GM18907 (cell line): ENCODE measurements at regions not wholly inside any gene's neighbourhood (a gene's known extent, or its start where the extent isn't known, plus 50 kb on each side); places are given as distances from the start of the nearest gene placed in this dataset.
"Not testable (repeated sequence)": the region's sequence is repeated elsewhere in the genome, so short reads cannot be mapped to it uniquely, and the experiment has no call there.

Experiments used
- ATAC-seq: cut with Tn5 transposase; IDR thresholded peaks from one replicate; pipeline ENCODE4 v1.9.1; 2021; ENCODE audit warnings: mild to moderate bottlenecking, moderate library complexity; ENCODE audit not compliant: unreplicated experiment

DNA sequence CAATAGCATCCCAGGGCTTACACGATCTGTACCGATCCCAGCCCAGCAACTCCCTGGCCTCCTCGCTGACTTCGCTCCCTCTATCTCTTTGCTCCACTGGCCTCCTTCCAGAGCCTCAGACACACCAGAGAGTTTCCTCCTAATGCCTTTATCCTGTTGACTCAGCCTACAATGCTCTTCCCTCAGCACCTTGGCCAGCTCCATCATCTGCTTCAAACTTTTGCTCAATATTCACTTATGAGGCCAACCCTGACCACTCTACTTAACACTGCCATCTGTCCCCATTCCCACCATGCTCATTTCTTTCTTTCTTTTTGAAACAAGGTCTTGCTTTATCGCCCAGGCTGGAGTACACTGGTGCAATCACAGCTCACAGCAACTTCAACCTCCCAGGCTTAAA is 180.9 kb downstream of the CEP170 start:
- ATAC-seq = not testable (repeated sequence)

DNA sequence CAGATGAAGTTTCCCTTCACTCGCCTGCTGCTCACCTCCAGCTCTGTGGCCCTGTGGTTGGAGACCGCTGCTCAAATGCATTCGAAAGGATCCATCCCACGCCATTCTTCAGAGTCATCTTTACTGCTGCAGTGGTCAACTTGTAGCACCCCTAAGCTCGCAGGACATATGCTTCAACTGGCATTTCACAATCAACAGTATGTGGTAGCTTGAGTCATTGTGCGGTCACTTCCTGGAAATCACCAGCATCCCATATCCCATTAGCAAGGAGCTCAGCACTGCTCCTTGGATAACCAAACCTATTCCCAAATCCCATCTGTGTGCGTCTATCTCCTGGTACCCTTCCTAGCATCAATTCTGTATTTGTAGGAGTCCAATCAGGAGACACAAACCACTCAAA is 188.0 kb downstream of the CEP170 start:
- not testable (repeated sequence) for ATAC-seq

DNA sequence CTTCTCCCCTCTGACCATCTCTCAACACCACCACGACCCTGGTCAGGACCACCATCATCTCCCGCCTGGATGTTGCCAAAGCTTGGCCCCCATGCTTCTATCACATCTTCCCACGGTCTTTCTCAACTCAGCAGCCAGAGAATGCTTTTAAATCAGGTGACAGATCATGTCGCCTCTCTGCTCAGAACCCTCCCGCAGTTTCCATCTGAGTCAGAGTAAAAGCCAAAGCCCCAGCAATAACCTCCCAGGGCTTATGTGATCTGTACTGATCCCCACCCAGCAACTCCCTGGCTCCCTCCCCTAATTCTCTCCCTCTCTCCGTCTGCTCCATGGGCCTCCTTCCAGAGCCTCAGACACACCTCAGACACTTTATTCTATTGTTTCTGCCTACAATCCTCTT is 193.1 kb downstream of the CEP170 start:
- not testable (repeated sequence) for ATAC-seq

DNA sequence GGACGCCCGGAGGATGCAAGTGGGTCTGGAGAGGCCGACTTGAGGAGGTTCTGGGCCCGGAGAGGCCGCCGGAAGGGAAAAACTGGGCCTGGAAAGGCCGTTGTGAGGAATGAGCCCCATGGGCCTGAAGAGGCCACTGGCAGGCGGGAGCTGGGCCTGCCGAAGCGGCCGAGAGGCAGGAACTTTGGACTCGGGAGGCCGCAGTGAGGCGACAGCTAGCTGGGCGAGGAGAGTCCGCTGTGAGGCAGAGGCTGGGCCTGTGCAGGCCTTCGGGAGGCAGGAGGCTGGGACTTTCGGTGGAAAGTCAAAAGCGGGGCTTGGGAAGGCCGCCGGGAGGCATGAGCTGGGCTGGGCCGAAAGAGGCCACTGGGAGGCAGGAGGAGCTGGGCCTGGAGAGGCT is 199.6 kb downstream of the CEP170 start:
- ATAC-seq = not testable (repeated sequence)

DNA sequence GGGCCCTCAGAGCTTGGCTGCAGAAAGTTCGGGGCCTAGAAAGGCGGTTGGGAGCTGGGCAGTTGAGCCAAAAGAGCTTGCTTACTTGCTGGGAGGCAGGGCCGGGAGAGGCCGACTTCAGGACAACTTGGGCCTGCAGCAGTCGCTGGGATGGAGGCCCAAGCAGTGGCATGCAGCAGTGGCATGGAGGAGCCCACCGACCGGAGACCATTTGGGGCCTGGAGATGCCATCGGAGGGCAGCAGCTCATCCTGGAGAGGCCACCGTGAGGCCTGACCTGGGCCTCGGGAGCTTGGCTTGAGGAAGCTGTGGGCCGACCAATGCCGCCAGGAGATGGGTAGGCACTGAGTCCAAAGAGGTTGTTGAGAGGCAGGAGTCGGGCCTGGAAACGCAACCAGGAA is 200.0 kb downstream of the CEP170 start:
- not testable (repeated sequence) for ATAC-seq

DNA sequence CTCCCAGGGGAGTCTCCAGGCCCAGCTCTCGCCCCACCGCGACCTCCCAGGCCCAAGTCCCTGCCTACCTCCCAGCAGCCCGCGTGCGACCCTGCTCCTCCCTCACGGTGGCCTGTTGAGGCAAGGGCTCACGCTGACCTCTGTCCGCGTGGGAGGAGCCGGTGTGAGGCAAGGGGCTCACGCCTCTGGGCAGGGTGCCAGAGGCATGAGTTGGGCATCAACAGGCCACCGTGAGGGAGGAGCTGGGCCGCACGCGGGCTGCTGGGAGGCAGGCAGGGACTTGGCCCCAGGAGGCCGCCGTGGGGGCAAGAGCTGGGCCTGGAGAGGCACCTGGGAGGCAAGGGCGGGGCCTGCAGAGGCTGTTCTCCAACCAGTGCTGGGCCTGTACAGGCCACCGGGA is 200.4 kb downstream of the CEP170 start:
- not testable (repeated sequence) for ATAC-seq

DNA sequence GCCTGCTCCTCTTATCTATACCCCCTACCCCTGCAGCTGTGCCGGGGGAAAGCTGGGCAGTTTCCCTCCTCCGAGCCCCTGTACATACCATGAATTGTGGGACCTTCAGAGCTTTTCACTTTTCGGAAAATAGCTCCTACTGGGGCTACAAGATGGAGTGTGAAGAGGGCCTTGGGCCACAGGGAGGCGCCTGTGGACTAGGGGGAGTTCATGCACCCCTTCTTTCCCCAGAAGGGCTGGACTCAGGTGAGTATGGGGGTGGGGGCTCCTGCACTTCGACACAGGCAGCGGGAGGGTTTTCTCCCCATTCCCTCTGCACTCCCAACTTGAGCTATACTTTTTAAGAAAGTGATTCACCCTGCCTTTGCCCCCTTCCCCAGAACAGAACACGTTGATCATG is 202.0 kb downstream of the CEP170 start:
- not testable (repeated sequence) for ATAC-seq

DNA sequence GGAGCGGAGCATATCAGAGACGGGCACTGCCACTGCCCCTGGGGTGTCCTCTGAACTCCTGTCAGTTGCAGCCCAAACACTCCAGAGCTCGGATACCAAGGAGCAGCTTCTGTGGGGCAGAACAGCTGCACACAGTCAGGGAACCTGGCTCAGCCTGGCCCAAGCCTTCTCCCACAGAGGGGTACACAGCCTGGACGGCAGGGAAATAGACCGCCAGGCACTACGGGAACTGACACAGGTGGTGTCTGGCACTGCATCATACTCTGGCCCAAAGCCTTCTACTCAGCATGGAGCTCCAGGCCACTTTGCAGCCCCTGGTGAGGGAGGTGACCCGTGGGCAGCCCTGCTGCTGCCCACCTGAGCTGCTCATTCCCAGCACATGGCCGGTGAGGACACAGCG is 204.5 kb downstream of the CEP170 start:
- ATAC-seq = not testable (repeated sequence)

DNA sequence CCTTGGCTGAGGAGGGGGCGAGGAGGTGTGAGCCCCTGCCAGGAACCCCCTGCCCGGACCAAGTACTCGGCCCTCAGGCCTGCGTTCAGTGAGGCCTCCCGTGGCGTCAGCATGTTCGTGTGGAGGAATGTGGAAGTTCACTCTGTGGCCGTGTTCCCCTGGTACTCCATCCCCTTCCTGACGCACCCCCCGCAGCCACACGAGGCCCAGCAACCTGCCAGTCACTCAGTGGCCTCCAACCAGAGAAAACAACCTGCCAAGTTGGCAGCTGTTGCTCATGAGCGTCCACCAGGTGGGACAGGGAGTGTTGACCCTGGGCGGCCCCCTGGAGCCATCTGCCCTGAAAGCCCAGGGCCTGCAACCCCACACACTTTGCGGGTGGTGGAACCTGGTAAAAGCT is 205.4 kb downstream of the CEP170 start:
- ATAC-seq = not testable (repeated sequence)

DNA sequence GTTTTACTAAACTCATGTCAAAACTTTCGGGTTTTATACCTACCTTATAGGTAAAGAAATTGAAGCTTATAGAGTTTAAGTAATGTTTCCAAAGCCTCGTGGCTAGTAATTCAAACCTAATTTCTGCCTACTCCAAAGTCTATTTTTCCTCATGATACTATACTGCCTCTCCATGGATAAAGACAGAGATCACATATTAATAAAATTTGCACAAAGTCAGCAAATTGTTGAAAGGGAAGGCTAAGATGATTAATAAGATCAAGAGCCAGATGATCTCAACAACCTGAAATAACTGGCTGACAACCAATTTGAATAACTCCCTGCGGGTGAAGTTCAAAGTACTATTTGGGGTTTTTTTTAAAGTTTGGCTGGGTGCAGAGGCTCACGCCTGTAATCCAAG is 233.7 kb downstream of the CEP170 start:
- ATAC-seq = not testable (repeated sequence)

DNA sequence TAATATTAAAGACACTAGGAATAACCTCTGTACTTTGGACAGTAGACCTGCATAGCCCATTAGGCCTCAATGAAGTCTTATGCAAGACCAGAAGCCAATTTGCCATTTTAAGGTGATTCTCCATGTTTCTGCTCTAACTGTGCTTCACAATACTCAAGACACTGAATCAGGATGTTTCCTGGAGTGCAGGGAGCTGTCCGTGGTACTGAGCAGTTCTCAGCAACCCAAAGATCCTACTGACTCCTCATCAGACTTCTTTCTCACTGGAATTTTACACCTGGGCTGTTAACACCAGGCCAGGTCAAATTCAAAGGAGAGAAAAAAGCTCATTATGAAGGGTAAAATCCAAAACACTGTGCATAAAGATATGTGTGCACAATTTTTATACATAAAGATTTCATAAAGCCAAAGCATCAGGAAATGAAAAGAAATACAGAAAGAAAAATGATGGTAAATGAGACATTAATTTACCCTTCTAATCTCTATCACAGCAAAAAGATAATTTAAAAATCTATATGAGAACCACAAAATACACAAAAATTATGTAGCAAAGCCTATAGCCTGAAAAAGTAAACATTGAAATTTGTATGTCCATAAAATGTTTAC is 235.9 kb downstream of the CEP170 start:
- not testable (repeated sequence) for ATAC-seq

DNA sequence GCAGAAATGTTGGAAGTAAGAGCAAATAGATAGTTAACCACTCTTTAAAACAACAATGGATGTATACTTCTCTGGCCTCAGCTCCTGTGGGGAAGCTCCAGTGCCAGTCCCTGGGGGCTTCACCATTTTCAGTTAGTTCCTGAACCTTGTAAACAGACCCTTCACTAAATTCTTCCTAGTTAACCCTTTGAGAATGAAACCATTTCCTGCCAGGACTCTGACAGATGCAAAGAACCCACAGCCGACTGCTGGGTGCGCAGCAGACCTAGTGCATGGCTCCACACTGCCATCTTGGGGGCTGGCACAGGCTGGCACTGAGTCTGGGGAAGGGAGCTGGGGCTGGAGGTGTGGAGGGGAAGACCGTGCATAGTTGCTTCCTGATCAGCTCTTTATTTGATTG is 244.4 kb downstream of the CEP170 start:
- not testable (repeated sequence) for ATAC-seq

DNA sequence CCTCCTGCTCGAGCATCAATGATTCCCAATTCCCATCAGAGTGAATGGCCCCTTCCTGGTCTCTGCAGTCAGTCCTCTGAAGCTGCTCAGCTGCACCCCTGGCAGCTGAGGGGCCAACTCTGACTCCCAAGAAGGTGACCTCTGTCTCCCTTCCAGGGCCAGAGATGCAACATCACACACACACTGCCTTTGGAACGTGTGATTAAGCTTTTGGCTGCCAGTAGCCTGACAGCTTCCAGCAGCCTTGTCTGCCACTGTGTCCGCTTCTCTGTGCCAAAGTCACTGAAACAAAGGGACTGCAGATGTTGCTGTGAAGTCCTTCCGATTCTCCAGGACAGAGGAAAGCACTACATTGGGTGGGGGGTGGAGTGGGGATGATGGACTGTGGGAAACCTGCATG is 254.1 kb downstream of the CEP170 start:
- ATAC-seq = not testable (repeated sequence)

DNA sequence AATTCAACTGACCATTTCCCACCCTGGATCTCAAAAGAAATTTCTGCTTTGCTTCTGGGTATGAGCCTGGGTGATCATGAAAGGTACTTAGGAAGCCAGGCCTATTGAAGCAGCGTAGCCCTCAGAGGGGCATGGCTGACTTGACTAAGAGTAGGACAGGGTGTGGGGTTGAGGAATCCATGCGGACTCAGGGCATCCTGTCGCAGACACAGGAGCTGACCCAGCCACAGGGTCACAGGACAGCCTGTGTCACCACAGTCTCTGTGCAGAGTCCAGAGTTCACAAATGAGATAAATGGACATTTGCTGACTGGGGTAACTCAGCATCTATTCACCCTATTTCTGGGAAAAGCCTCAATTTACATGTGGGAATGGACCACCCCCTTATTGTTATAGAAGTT is 262.3 kb downstream of the CEP170 start:
- not testable (repeated sequence) for ATAC-seq

DNA sequence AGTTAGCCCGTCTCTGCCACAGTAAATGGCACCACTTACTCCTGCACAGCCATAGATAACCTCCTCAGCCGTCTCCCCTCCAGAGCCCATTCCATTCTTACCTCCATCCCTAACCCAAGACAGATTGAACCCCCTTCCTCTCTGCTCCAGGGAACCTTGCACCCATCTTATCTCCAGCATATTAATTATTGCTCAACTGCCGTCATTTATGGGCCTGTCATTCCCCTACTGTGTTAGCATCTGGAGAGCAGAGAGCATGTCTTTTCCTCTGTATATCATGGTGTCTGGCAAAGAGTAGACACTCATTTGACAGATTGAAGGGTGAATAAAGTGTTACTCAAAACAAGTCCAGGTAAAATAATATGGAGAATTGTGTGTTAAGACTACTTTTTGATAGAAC is 270.0 kb downstream of the CEP170 start:
- ATAC-seq = not testable (repeated sequence)

DNA sequence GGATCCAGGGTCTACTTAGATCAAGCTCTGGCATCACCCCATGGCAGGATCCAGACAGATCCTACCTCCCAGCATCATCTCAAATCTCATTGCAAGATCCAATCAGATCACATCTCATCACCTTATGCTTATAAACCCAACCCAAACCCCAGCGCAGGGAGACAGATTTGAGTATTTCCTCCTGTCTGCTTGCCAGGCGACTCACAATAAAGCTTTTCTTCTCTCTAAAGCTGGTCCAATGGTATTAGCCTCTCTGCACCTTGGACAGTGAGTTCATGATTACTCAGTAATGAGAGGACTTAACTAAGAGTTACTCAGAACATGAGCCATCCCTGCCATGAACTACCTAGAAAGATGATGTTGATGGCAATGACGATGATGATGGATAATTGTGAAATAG is 281.7 kb downstream of the CEP170 start:
- not testable (repeated sequence) for ATAC-seq

DNA sequence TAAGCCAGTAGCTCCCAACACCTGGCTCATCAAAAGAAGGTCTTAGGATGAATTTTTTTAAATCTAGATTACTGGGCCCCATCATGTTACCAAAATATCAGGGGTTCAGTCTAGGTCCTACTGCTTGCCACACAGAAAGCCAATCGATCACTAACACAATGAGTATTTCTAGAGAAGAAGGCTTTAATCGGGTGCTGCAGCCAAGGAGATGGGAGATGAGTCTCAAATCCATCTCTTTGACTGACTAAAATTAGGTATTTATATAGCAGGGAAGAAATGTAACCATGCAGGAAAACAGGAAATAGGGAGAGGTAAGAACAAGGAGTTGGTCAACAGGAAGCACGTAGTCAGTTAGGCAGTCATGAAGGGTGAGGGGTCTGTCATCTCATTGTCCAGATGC is 288.2 kb downstream of the CEP170 start:
- no peak for ATAC-seq

DNA sequence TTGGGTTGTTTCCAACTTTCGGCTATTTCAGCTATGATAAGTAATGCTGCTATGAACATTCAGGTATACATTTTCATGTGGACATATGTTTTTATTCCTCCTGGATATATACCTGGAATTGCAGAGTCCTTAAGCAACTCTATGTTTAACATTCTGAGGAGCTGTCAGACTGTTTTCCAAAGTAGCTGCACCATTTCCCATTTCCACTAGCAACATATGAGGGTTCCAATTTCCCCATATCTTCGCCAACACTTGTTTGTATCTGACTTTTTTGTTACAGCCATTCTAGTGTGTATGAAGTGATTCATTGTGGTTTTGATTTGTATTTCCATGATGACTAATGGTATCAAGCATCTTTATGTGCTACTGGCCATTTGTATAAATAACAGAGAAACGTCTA is 295.7 kb downstream of the CEP170 start:
- ATAC-seq = not testable (repeated sequence)

DNA sequence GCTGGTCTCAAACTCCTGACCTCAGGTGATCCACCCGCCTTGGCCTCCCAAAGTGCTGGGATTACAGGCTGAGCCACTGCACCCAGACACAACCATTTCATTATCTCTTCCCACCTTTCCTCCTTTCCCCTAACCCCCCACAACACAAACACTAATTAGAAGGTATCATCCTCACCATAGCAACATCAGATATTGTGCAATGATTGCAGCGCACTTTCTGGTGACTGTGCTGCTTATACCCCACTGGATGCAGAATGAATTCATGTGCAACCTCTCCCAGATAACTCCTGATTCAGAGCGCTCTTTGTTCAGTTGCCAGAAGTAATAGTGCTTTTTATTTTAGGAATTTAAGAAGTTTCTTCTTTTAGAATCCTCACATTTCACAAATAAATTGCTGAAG is 300.1 kb downstream of the CEP170 start:
- ATAC-seq = not testable (repeated sequence)

DNA sequence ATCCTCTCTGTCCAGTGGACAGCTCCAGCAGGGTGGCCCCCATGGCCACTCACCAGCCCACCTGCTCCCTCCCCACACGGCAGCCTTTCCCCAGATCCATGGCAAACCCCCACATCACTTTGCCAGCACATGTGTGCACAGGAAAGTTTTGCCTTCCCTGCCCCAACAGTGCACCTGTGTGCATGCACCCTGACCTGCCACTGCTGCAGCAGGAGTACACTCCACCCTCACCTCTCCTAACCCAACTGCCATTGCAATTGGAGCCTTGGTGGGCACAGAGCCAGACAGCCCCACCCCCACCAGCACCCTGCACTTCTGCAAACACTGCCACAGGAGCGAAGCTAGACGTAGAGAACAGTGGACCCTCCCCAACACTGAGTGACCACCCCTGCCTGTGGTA is 308.9 kb downstream of the CEP170 start:
- no peak for ATAC-seq

DNA sequence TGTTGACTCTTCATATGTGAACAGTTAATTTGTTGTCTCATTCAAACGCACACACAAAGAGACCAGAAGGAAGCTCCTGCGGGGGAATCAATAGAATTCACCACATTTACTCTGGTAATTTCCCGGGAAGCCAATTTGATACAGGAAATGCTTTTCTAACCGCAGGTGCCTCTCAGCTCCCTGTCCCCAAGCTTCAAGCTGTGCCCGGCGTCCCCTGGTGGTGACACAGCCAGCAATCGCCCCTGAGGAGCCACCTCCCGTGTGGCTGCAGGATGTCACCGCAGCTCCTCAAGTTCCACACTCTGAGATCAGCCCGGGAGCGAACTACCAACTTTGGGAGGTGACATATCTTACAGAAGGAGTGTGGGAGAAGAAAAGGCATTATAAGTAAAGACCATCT is 318.4 kb downstream of the CEP170 start:
- peak; percentile 85 for ATAC-seq

DNA sequence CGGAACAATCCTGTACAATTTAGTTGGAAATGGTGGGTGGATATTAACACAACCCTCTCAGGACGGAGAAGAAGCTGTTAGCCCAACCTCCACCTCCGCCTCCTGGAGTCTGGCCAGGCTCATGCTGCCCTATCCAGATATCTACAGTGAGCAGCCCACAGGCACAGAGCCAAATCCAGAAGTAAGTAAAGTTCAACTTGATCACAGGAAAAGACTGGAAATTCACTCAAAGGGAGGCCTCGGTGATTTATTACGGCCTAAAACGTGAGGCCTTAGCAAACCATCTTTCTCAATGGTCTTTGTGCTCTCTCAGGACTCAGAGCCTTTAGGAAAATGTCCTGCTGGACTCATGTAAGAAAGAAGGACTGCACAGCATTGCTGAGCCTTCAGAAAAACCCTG is 330.4 kb downstream of the CEP170 start:
- ATAC-seq = not testable (repeated sequence)

DNA sequence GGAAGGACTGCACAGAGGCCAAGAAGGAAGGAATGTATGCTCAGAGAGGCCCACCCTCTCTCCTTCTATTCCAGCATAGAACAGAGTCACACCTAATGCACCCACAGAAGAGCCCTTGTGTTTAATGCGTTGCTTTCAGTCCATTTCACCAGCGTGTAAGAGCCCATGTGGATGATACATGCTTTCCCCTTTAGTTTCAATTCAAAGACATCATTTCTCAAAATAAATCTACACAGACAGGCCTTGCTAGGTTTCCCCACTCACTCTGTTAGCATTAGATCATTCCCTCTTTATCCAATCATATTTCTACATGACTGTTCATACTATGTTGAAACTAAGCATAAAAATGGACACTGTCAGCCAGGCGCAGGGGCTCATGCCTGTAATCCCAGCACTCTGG is 331.5 kb downstream of the CEP170 start:
- ATAC-seq = not testable (repeated sequence)
